ENCODE measurements at regions not wholly inside any gene's neighbourhood (a gene's known extent, or its start where the extent isn't known, plus 50 kb on each side); places are given as distances from the start of the nearest gene placed in this dataset.
"Not testable (repeated sequence)": the region's sequence is repeated elsewhere in the genome, so short reads cannot be mapped to it uniquely, and the experiment has no call there.

- no peak for DNase-seq
These were observed 123.7 kb upstream of the ATP2B2 start for GRCh38 chr3:10628891-10629670.

GRCh38 chr3:10629671-10630040 is 124.3 kb upstream of the ATP2B2 start:
- no peak for DNase-seq

- DNase-seq, result no peak
These were observed 125.8 kb upstream of the ATP2B2 start for GRCh38 chr3:10631224-10631623.

- DNase-seq, result no peak
These were observed 126.7 kb upstream of the ATP2B2 start for GRCh38 chr3:10632125-10632524.

GRCh38 chr3:10632741-10633140 is 127.4 kb upstream of the ATP2B2 start:
- DNase-seq, result no peak

GRCh38 chr3:10635446-10636076 is 130.2 kb upstream of the ATP2B2 start:
- DNase-seq, result no peak

- DNase-seq, result no peak
These were observed 132.0 kb upstream of the ATP2B2 start for GRCh38 chr3:10637342-10637741.

- DNase-seq, result no peak
These were observed 133.1 kb upstream of the ATP2B2 start for GRCh38 chr3:10638466-10638865.

GRCh38 chr3:10641760-10642159 is 136.4 kb upstream of the ATP2B2 start:
- no peak for DNase-seq

- DNase-seq, result no peak
These were observed 138.8 kb upstream of the ATP2B2 start for GRCh38 chr3:10644189-10644588.

GRCh38 chr3:10645800-10646199 is 140.4 kb upstream of the ATP2B2 start:
- no peak for DNase-seq

- DNase-seq, result no peak
These were observed 141.3 kb upstream of the ATP2B2 start for GRCh38 chr3:10646531-10647335.

GRCh38 chr3:10647376-10647775 is 142.0 kb upstream of the ATP2B2 start:
- DNase-seq, result no peak

GRCh38 chr3:10648181-10648580 is 142.8 kb upstream of the ATP2B2 start:
- no peak for DNase-seq

- not testable (repeated sequence) for DNase-seq
These were observed 144.1 kb upstream of the ATP2B2 start for GRCh38 chr3:10649463-10649862.

GRCh38 chr3:10651506-10651905 is 146.1 kb upstream of the ATP2B2 start:
- no peak for DNase-seq

- DNase-seq, result no peak
These were observed 147.9 kb upstream of the ATP2B2 start for GRCh38 chr3:10653241-10653640.

GRCh38 chr3:10653866-10654611 is 148.7 kb upstream of the ATP2B2 start:
- DNase-seq, result no peak

- DNase-seq, result no peak
These were observed 149.7 kb upstream of the ATP2B2 start for GRCh38 chr3:10655105-10655504.

- not testable (repeated sequence) for DNase-seq
These were observed 152.0 kb upstream of the ATP2B2 start for GRCh38 chr3:10657339-10657738.

- DNase-seq, result no peak
These were observed 150.4 kb upstream of the SLC6A11 start for GRCh38 chr3:10665592-10665991.

- DNase-seq, result no peak
These were observed 149.4 kb upstream of the SLC6A11 start for GRCh38 chr3:10666621-10667020.

- no peak for DNase-seq
These were observed 148.8 kb upstream of the SLC6A11 start for GRCh38 chr3:10667269-10667668.
